Loucy (cell line): ENCODE measurements at regions not wholly inside any gene's neighbourhood (a gene's known extent, or its start where the extent isn't known, plus 50 kb on each side); places are given as distances from the start of the nearest gene placed in this dataset.

Experiments used
- H2AFZ ChIP-seq: fragments of 200-600 bp; sonication (generic); 2 replicates; pipeline ENCODE4 v1.6.0; 2016; ENCODE audit warnings: antibody characterized with exemption, mild to moderate bottlenecking, low read length, moderate library complexity
- H3F3A ChIP-seq: fragments of 200-600 bp; 2 replicates; pipeline ENCODE4 v1.6.0; 2016; ENCODE audit warnings: antibody characterized with exemption, low read depth, mild to moderate bottlenecking
- H3K27me3 ChIP-seq: fragments of 200-600 bp; sonication (generic); 2 replicates; pipeline ENCODE4 v1.6.1; 2014; ENCODE audit warnings: low read length, mild to moderate bottlenecking; ENCODE audit not compliant: insufficient read depth, poor library complexity, severe bottlenecking
- H3K36me3 ChIP-seq: fragments of 200-600 bp; sonication (generic); 2 replicates; pipeline ENCODE4 v1.6.1; 2016; ENCODE audit warnings: low read length; ENCODE audit not compliant: insufficient read depth
- H3K4me1 ChIP-seq: fragments of 200-600 bp; sonication (generic); 2 replicates; pipeline ENCODE4 v1.5.1; 2014; ENCODE audit warnings: low read length, mild to moderate bottlenecking; ENCODE audit not compliant: insufficient read depth, poor library complexity, severe bottlenecking
- H3K4me2 ChIP-seq: fragments of 200-600 bp; sonication (generic); 2 replicates; pipeline ENCODE4 v1.6.0; 2014; ENCODE audit warnings: antibody characterized with exemption, low read length, low read depth, mild to moderate bottlenecking; ENCODE audit not compliant: poor library complexity, severe bottlenecking
- H3K4me3 ChIP-seq: fragments of 200-600 bp; sonication (generic); 2 replicates; pipeline ENCODE4 v1.5.1; 2014; ENCODE audit warnings: low read length, mild to moderate bottlenecking, mixed read lengths; ENCODE audit not compliant: poor library complexity, severe bottlenecking
- H3K79me2 ChIP-seq: fragments of 200-600 bp; sonication (generic); 2 replicates; pipeline ENCODE4 v1.6.1; 2014; ENCODE audit warnings: low read length; ENCODE audit not compliant: insufficient read depth
- H3K9ac ChIP-seq: fragments of 200-600 bp; sonication (generic); 2 replicates; pipeline ENCODE4 v1.6.0; 2014; ENCODE audit warnings: mild to moderate bottlenecking, low read depth, low read length, moderate library complexity; ENCODE audit not compliant: poor library complexity, severe bottlenecking
- H3K9me2 ChIP-seq: fragments of 200-600 bp; sonication (generic); replicated peaks from 2 replicates; pipeline ENCODE4 v1.6.1; 2016; ENCODE audit warnings: low read depth, low read length, mixed read lengths
- H3K9me3 ChIP-seq: fragments of 200-600 bp; sonication (generic); 2 replicates; pipeline ENCODE4 v1.6.1; 2014; ENCODE audit warnings: mild to moderate bottlenecking, antibody characterized with exemption, low read length, low read depth; ENCODE audit not compliant: insufficient read depth
- H4K20me1 ChIP-seq: fragments of 200-600 bp; sonication (generic); 2 replicates; pipeline ENCODE4 v1.6.0; 2014; ENCODE audit warnings: antibody characterized with exemption, low read length, mild to moderate bottlenecking; ENCODE audit not compliant: insufficient read depth, poor library complexity, severe bottlenecking
- EZH2phosphoT487 ChIP-seq: fragments of 200-600 bp; IDR thresholded peaks from 2 replicates; pipeline ENCODE4 v1.6.1; 2018; ENCODE audit warnings: antibody characterized with exemption, mild to moderate bottlenecking, moderate library complexity, borderline replicate concordance
- TF ChIP-seq, protein P1 (sequence below): fragments of 200-600 bp; sonication (generic); conservative IDR thresholded peaks from 2 replicates; pipeline ENCODE4 v1.5.1; 2014; ENCODE audit warnings: mild to moderate bottlenecking, antibody characterized with exemption, low read length

DNA sequence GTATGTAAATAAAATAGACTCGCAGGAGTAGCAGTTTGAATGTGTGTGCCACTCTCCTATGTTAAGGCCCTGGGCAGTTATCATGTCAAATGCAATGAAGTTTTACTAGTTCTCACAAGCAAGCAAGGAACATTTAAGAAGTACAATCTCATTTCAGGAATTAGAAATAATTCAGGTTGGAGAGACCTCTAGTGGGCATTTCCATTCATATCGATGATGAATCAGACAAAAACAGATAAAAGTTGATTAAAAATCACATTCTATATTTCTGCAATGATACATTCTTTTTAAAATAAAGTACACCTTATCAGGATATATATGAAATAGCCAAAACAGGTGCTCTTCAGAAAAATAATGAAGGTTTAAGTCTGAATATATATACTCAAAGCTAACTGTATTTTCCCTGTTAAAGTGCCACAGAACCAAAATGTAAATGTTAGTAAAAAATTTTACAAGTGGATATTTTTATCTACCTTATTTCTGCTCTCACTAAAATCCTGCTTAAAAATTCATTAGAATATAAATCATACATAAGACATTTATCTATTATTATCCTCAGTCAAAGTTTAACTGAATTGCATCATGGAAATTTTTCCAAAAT lies 492.4 kb upstream of the FRG2C start:
- Histone ChIP-seq H3F3A (no peaks in the 10 kb centered on the region), H3K9me2 (no peaks in the 10 kb centered on the region), H3K36me3 (no peaks in the 10 kb centered on the region), H3K9ac (no peak overlapping the region), H3K9me3 (no peaks in the 10 kb centered on the region), H2AFZ (no peak overlapping the region), H3K79me2 (no peaks in the 10 kb centered on the region), H3K4me2 (no peak overlapping the region), H3K27me3 (no peaks in the 10 kb centered on the region), H4K20me1 (no peaks in the 10 kb centered on the region), H3K4me1 (no peaks in the 10 kb centered on the region), H3K4me3 (no peak overlapping the region)
- TF ChIP-seq EZH2phosphoT487 = no peak
- TF ChIP-seq, protein P1, sequence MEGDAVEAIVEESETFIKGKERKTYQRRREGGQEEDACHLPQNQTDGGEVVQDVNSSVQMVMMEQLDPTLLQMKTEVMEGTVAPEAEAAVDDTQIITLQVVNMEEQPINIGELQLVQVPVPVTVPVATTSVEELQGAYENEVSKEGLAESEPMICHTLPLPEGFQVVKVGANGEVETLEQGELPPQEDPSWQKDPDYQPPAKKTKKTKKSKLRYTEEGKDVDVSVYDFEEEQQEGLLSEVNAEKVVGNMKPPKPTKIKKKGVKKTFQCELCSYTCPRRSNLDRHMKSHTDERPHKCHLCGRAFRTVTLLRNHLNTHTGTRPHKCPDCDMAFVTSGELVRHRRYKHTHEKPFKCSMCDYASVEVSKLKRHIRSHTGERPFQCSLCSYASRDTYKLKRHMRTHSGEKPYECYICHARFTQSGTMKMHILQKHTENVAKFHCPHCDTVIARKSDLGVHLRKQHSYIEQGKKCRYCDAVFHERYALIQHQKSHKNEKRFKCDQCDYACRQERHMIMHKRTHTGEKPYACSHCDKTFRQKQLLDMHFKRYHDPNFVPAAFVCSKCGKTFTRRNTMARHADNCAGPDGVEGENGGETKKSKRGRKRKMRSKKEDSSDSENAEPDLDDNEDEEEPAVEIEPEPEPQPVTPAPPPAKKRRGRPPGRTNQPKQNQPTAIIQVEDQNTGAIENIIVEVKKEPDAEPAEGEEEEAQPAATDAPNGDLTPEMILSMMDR = peak; percentile 67

DNA sequence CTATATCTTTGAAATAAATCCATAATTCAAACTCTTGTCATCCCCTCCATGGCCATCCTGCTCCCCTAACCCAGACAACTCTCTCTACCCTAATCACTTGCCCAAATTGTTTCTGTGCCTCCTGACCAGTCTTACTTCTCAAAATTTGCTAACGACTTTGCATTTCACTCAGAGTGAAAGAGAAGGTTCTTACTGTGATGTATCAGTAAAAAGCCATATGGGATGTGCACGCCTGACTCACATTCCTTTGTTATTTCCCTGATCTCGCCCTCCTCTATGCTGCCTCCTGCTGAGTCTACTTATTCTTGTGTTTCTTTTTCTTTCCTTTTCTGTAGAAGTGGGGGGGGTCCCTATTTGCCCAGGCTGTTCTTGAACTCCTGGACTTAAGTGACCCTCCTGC lies 487.2 kb upstream of the FRG2C start:
- H3K4me1 ChIP-seq = no peaks in the 10 kb centered on the region
- no peaks in the 10 kb centered on the region for H4K20me1 ChIP-seq
- H3K9ac ChIP-seq = no peak overlapping the region
- no peaks in the 10 kb centered on the region for H3K9me3 ChIP-seq
- no peak overlapping the region for H2AFZ ChIP-seq
- H3K4me3 ChIP-seq = no peak overlapping the region
- H3K9me2 ChIP-seq = no peaks in the 10 kb centered on the region
- no peaks in the 10 kb centered on the region for H3K27me3 ChIP-seq
- H3K4me2 ChIP-seq = no peak overlapping the region
- no peaks in the 10 kb centered on the region for H3F3A ChIP-seq
- H3K79me2 ChIP-seq = no peaks in the 10 kb centered on the region
- TF ChIP-seq EZH2phosphoT487 = no peak
- TF ChIP-seq, protein P1 = no peak
- H3K36me3 ChIP-seq = no peaks in the 10 kb centered on the region

DNA sequence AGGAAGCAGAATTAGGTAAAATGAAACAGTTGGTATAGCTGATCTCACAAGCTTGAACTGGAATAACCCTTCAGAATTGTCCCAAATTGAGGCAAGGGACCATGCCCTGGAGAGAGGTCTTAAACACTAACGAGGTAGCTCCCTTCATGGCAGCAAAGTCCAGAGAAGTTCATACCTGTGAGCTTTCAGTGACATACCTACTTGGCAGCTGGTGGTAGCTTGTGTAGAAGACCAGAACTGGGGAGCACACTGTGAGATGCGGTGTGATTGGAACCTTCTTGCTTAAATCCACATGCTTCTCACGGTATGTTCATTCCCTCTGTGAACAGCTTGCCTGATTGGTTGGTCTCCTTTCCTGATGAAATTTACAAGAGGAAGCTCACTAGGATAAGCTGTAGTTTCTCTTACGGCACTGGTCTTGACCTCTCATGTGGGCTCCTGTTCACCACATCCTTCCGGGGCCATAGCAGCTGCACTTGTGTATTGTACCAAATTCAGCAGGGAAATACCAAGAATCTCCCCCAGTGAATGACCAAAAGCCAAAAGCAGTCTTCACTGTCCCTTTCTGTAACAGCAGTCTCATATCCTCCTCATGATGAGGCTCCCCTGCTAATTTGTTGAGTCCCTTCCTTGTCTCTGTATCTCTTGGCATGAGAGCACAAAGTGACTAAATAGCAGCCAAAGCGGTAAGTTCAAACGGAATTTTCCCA lies 483.7 kb upstream of the FRG2C start:
- H3K9me3 ChIP-seq = no peaks in the 10 kb centered on the region
- no peaks in the 10 kb centered on the region for H3K79me2 ChIP-seq
- H3K4me2 ChIP-seq = no peak overlapping the region
- no peaks in the 10 kb centered on the region for H3K27me3 ChIP-seq
- H3K4me1 ChIP-seq = no peaks in the 10 kb centered on the region
- H2AFZ ChIP-seq = no peak overlapping the region
- H4K20me1 ChIP-seq = no peaks in the 10 kb centered on the region
- 0 out of 2 replicates have a peak, but pooled peaks cover 6% of the 10 kb centered on the region for H3K9me2 ChIP-seq
- no peak overlapping the region for H3K9ac ChIP-seq
- H3K36me3 ChIP-seq = no peaks in the 10 kb centered on the region
- H3K4me3 ChIP-seq = no peak overlapping the region
- H3F3A ChIP-seq = no peaks in the 10 kb centered on the region
- TF ChIP-seq, protein P1 = no peak
- no peak for TF ChIP-seq EZH2phosphoT487
